Calu3 (cell line): ENCODE measurements at regions not wholly inside any gene's neighbourhood (a gene's known extent, or its start where the extent isn't known, plus 50 kb on each side); places are given as distances from the start of the nearest gene placed in this dataset.

Experiments used
- BruUV-seq: library from RNA; stranded (reverse); fragments of 400-500 nt; replicated peaks from 2 replicates; lab custom pipeline; 2021; lab: Mats Ljungman, UMichigan
- CTCF ChIA-PET: fragments of 300-600 bp; sonication (Branson Sonifier 250); formaldehyde crosslinking; loops from one replicate; lab custom pipeline; 2022; ENCODE audit warnings: antibody characterized with exemption; lab: Charles Lee
- DNase-seq: peaks from one replicate; pipeline ENCODE4 v3.0.0; 2022
- H3K27ac Mint-ChIP-seq: one replicate; pipeline ENCODE4 v1.8.0; 2022; ENCODE audit warnings: mixed read lengths; ENCODE audit not compliant: unreplicated experiment
- H3K27me3 Mint-ChIP-seq: one replicate; pipeline ENCODE4 v1.8.0; 2022; ENCODE audit warnings: mixed read lengths; ENCODE audit not compliant: unreplicated experiment
- H3K36me3 Mint-ChIP-seq: one replicate; pipeline ENCODE4 v1.8.0; 2022; ENCODE audit warnings: mild to moderate bottlenecking, moderate library complexity, mixed read lengths; ENCODE audit not compliant: insufficient read depth, unreplicated experiment
- H3K4me1 Mint-ChIP-seq: one replicate; pipeline ENCODE4 v1.8.0; 2022; ENCODE audit warnings: mild to moderate bottlenecking, low read depth, mixed read lengths; ENCODE audit not compliant: unreplicated experiment
- H3K4me3 Mint-ChIP-seq: one replicate; pipeline ENCODE4 v1.8.0; 2022; ENCODE audit warnings: mild to moderate bottlenecking, low read depth, moderate library complexity, mixed read lengths; ENCODE audit not compliant: unreplicated experiment
- H3K9me3 Mint-ChIP-seq: one replicate; pipeline ENCODE4 v1.8.0; 2022; ENCODE audit warnings: low read depth, mixed read lengths; ENCODE audit not compliant: unreplicated experiment
- CTCF ChIP-seq: fragments of 200-600 bp; IDR thresholded peaks from one replicate; pipeline ENCODE4 v1.8.0; 2022; ENCODE audit warnings: antibody characterized with exemption; ENCODE audit not compliant: unreplicated experiment
- intact Hi-C: fragments of 100-400 bp; cut with micrococcal nuclease; formaldehyde crosslinking; loops from one replicate; pipeline ENCODE4 v1.10.0; 2022; ENCODE audit not compliant: unreplicated experiment

GRCh38 chr6:113528111-113528510 is 329.0 kb upstream of the MARCKS start:
- DNase-seq: no peak
- no peaks in the 10 kb centered on the region for H3K36me3 Mint-ChIP-seq
- no peaks in the 10 kb centered on the region for H3K27me3 Mint-ChIP-seq
- no TSS peak for BruUV-seq
- H3K4me1 Mint-ChIP-seq: no peaks in the 10 kb centered on the region
- intact Hi-C loops: no loop called here
- CTCF ChIA-PET: no interaction called here
- no peak overlapping the region for H3K4me3 Mint-ChIP-seq
- H3K27ac Mint-ChIP-seq: no peak overlapping the region
- H3K9me3 Mint-ChIP-seq: no peaks in the 10 kb centered on the region
- no peak for TF ChIP-seq CTCF

GRCh38 chr6:113529196-113529595 is 327.9 kb upstream of the MARCKS start:
- H3K36me3 Mint-ChIP-seq: no peaks in the 10 kb centered on the region
- no peaks in the 10 kb centered on the region for H3K4me1 Mint-ChIP-seq
- no peaks in the 10 kb centered on the region for H3K27me3 Mint-ChIP-seq
- H3K27ac Mint-ChIP-seq: no peak overlapping the region
- TF ChIP-seq CTCF: no peak
- no peak overlapping the region for H3K4me3 Mint-ChIP-seq
- H3K9me3 Mint-ChIP-seq: no peaks in the 10 kb centered on the region
- intact Hi-C loops: no loop called here
- BruUV-seq: no TSS peak
- DNase-seq: no peak
- CTCF ChIA-PET: no interaction called here

- intact Hi-C loops: no loop called here
- H3K36me3 Mint-ChIP-seq: no peaks in the 10 kb centered on the region
- no peak for TF ChIP-seq CTCF
- DNase-seq: no peak
- CTCF ChIA-PET: no interaction called here
- H3K4me3 Mint-ChIP-seq: no peak overlapping the region
- no peaks in the 10 kb centered on the region for H3K27me3 Mint-ChIP-seq
- no TSS peak for BruUV-seq
- no peaks in the 10 kb centered on the region for H3K9me3 Mint-ChIP-seq
- H3K27ac Mint-ChIP-seq: no peak overlapping the region
- no peaks in the 10 kb centered on the region for H3K4me1 Mint-ChIP-seq
Observed at GRCh38 chr6:113529879-113530278, 327.3 kb upstream of the MARCKS start.

GRCh38 chr6:113530769-113531168 is 326.4 kb upstream of the MARCKS start:
- Mint-ChIP-seq H3K4me1 (no peaks in the 10 kb centered on the region), H3K9me3 (no peaks in the 10 kb centered on the region), H3K27me3 (no peaks in the 10 kb centered on the region), H3K36me3 (no peaks in the 10 kb centered on the region), H3K4me3 (no peak overlapping the region), H3K27ac (no peak overlapping the region)
- no TSS peak for BruUV-seq
- TF ChIP-seq CTCF: no peak
- no peak for DNase-seq
- CTCF ChIA-PET: interaction anchor here (0.6 kb wide), 1 partner anchor 221 kb away, joined by 4 read pairs; no protein-coding TSS in a partner anchor
- intact Hi-C loops: no loop called here

- no peak for DNase-seq
- Mint-ChIP-seq H3K9me3 (no peaks in the 10 kb centered on the region), H3K4me3 (no peak overlapping the region), H3K27ac (no peak overlapping the region), H3K27me3 (no peaks in the 10 kb centered on the region), H3K4me1 (no peaks in the 10 kb centered on the region), H3K36me3 (no peaks in the 10 kb centered on the region)
- TF ChIP-seq CTCF: no peak
- BruUV-seq: no TSS peak
- CTCF ChIA-PET: no interaction called here
- intact Hi-C loops: no loop called here
Observed at GRCh38 chr6:113539202-113539601, 317.9 kb upstream of the MARCKS start.
